ENCODE measurements at regions not wholly inside any gene's neighbourhood (a gene's known extent, or its start where the extent isn't known, plus 50 kb on each side); places are given as distances from the start of the nearest gene placed in this dataset.

GRCh38 chr4:42716996-42717395 lies 60.1 kb upstream of the ATP8A1 start:
- no peaks in the 10 kb centered on the region for H3K27me3 Mint-ChIP-seq
- H3K9me3 Mint-ChIP-seq = no peaks in the 10 kb centered on the region
- no peak for DNase-seq
- ChIA-PET CTCF (interaction anchor here (1.1 kb wide), 1 partner anchor 51 kb away, joined by 4 read pairs; no protein-coding TSS in a partner anchor), POLR2A (no interaction called here)
- no peak for ATAC-seq
- peaks cover 7% of the 10 kb centered on the region for H3K4me1 Mint-ChIP-seq (ENCODE audit: low read depth)
- no peak overlapping the region for H3K27ac Mint-ChIP-seq
- H3K36me3 Mint-ChIP-seq (ENCODE audit: low read depth) = no peaks in the 10 kb centered on the region
- intact Hi-C loops (cut with micrococcal nuclease) = no loop called here
- H3K4me3 Mint-ChIP-seq = no peak overlapping the region
- no peak for TF ChIP-seq CTCF (IDR thresholded peaks at IDR 0.05)

- no peaks in the 10 kb centered on the region for H3K36me3 Mint-ChIP-seq (ENCODE audit: low read depth)
- ChIA-PET POLR2A (no interaction called here), CTCF (interaction anchor here (1.1 to 1.6 kb wide), 2 partner anchors 10 to 345 kb away, joined by 3 read pairs; no protein-coding TSS in a partner anchor)
- DNase-seq (no peak), ATAC-seq (no peak)
- H3K27me3 Mint-ChIP-seq = no peaks in the 10 kb centered on the region
- no peak overlapping the region for H3K4me3 Mint-ChIP-seq
- H3K4me1 Mint-ChIP-seq (ENCODE audit: low read depth) = peaks cover 7% of the 10 kb centered on the region
- no peaks in the 10 kb centered on the region for H3K9me3 Mint-ChIP-seq
- TF ChIP-seq CTCF (IDR thresholded peaks at IDR 0.05) = no peak
- no peak overlapping the region for H3K27ac Mint-ChIP-seq
- intact Hi-C loops (cut with micrococcal nuclease) = no loop called here
Observed at GRCh38 chr4:42715807-42716482, 59.0 kb upstream of the ATP8A1 start.

- Mint-ChIP-seq H3K27me3 (no peaks in the 10 kb centered on the region), H3K27ac (no peak overlapping the region), H3K4me1 (ENCODE audit: low read depth) (peaks cover 7% of the 10 kb centered on the region), H3K36me3 (ENCODE audit: low read depth) (no peaks in the 10 kb centered on the region), H3K9me3 (no peaks in the 10 kb centered on the region), H3K4me3 (no peak overlapping the region)
- ATAC-seq (no peak), DNase-seq (no peak)
- CTCF ChIA-PET = no interaction called here
- no peak for TF ChIP-seq CTCF (IDR thresholded peaks at IDR 0.05)
- POLR2A ChIA-PET = no interaction called here
- intact Hi-C loops (cut with micrococcal nuclease) = no loop called here
Observed at GRCh38 chr4:42713391-42713790, 56.5 kb upstream of the ATP8A1 start.

GRCh38 chr4:42712854-42713253 lies 55.9 kb upstream of the ATP8A1 start:
- no peak for ATAC-seq
- Mint-ChIP-seq H3K27ac (no peak overlapping the region), H3K27me3 (no peaks in the 10 kb centered on the region), H3K36me3 (ENCODE audit: low read depth) (no peaks in the 10 kb centered on the region), H3K9me3 (no peaks in the 10 kb centered on the region), H3K4me1 (ENCODE audit: low read depth) (peaks cover 7% of the 10 kb centered on the region), H3K4me3 (no peak overlapping the region)
- intact Hi-C loops (cut with micrococcal nuclease) = no loop called here
- no peak for TF ChIP-seq CTCF (IDR thresholded peaks at IDR 0.05)
- no peak for DNase-seq
- POLR2A ChIA-PET = no interaction called here
- CTCF ChIA-PET = no interaction called here

- no peak overlapping the region for H3K4me3 Mint-ChIP-seq
- TF ChIP-seq CTCF (IDR thresholded peaks at IDR 0.05) = no peak
- H3K36me3 Mint-ChIP-seq (ENCODE audit: low read depth) = no peaks in the 10 kb centered on the region
- no peak for DNase-seq
- no peaks in the 10 kb centered on the region for H3K9me3 Mint-ChIP-seq
- ATAC-seq = no peak
- H3K27me3 Mint-ChIP-seq = no peaks in the 10 kb centered on the region
- POLR2A ChIA-PET = no interaction called here
- no peaks in the 10 kb centered on the region for H3K4me1 Mint-ChIP-seq (ENCODE audit: low read depth)
- CTCF ChIA-PET = no interaction called here
- intact Hi-C loops (cut with micrococcal nuclease) = no loop called here
- no peak overlapping the region for H3K27ac Mint-ChIP-seq
Observed at GRCh38 chr4:42711496-42711895, 54.6 kb upstream of the ATP8A1 start.
